ENCODE measurements at regions not wholly inside any gene's neighbourhood (a gene's known extent, or its start where the extent isn't known, plus 50 kb on each side); places are given as distances from the start of the nearest gene placed in this dataset.

DNA sequence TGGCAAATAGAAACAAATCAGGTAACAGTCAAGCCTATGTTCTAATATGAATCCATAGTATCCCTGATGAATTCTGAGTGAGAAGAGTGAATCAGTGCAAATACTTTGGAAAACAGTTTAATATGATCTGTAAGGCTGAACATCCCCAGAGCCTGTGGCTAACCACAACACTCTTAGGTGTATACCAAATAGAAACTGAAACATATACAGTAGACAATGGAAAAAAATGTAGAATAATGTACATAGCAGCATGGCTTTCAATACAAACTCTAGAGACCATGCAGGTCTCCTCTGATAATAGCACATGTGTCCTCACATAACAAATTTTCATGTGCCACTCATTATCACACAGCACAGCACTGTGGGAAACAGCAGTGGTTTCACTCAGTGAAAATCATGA is 513.6 kb downstream of the CDY2B start:
- Histone ChIP-seq H3K36me3 (ENCODE audit: control insufficient read depth, insufficient read depth, low read length) (no peaks in the 10 kb centered on the region), H3K27me3 (ENCODE audit: control insufficient read depth, insufficient read depth, low read length) (no peaks in the 10 kb centered on the region), H3K4me3 (ENCODE audit: low read depth, low read length) (no peak overlapping the region)
- ChIA-PET CTCF (no interaction called here), POLR2A (no interaction called here)
- TF ChIP-seq CTCF (IDR thresholded peaks at IDR 0.05; ENCODE audit: insufficient read depth, low read depth, low read length) = no peak
- DNase-seq (ENCODE audit: low read depth) = no peak

GRCh38 chrY:17339028-17339427 is 541.0 kb downstream of the CDY2B start:
- H3K27me3 ChIP-seq (ENCODE audit: control insufficient read depth, insufficient read depth, low read length) = no peaks in the 10 kb centered on the region
- no peaks in the 10 kb centered on the region for H3K36me3 ChIP-seq (ENCODE audit: control insufficient read depth, insufficient read depth, low read length)
- TF ChIP-seq CTCF (IDR thresholded peaks at IDR 0.05; ENCODE audit: insufficient read depth, low read depth, low read length) = no peak
- H3K4me3 ChIP-seq (ENCODE audit: low read depth, low read length) = no peak overlapping the region
- DNase-seq (ENCODE audit: low read depth) = no peak
- ChIA-PET POLR2A (no interaction called here), CTCF (no interaction called here)

- H3K4me3 ChIP-seq (ENCODE audit: low read depth, low read length) = no peak overlapping the region
- no peaks in the 10 kb centered on the region for H3K27me3 ChIP-seq (ENCODE audit: control insufficient read depth, insufficient read depth, low read length)
- no peak for TF ChIP-seq CTCF (IDR thresholded peaks at IDR 0.05; ENCODE audit: insufficient read depth, low read depth, low read length)
- POLR2A ChIA-PET = no interaction called here
- H3K36me3 ChIP-seq (ENCODE audit: control insufficient read depth, insufficient read depth, low read length) = no peaks in the 10 kb centered on the region
- no peak for DNase-seq (ENCODE audit: low read depth)
- CTCF ChIA-PET = no interaction called here
Observed at GRCh38 chrY:17330733-17331132, 549.3 kb downstream of the CDY2B start.

- no peak overlapping the region for H3K4me3 ChIP-seq (ENCODE audit: low read depth, low read length)
- DNase-seq (ENCODE audit: low read depth) = no peak
- no peak for TF ChIP-seq CTCF (IDR thresholded peaks at IDR 0.05; ENCODE audit: insufficient read depth, low read depth, low read length)
- ChIA-PET POLR2A (no interaction called here), CTCF (no interaction called here)
- no peaks in the 10 kb centered on the region for H3K36me3 ChIP-seq (ENCODE audit: control insufficient read depth, insufficient read depth, low read length)
- H3K27me3 ChIP-seq (ENCODE audit: control insufficient read depth, insufficient read depth, low read length) = no peaks in the 10 kb centered on the region
Observed at GRCh38 chrY:17319916-17320315, 560.1 kb downstream of the CDY2B start.

GRCh38 chrY:17318631-17319030 is 561.4 kb downstream of the CDY2B start:
- Histone ChIP-seq H3K36me3 (ENCODE audit: control insufficient read depth, insufficient read depth, low read length) (no peaks in the 10 kb centered on the region), H3K27me3 (ENCODE audit: control insufficient read depth, insufficient read depth, low read length) (no peaks in the 10 kb centered on the region), H3K4me3 (ENCODE audit: low read depth, low read length) (no peak overlapping the region)
- POLR2A ChIA-PET = no interaction called here
- CTCF ChIA-PET = no interaction called here
- no peak for DNase-seq (ENCODE audit: low read depth)
- TF ChIP-seq CTCF (IDR thresholded peaks at IDR 0.05; ENCODE audit: insufficient read depth, low read depth, low read length) = no peak

Data from BJ (cell line).